ENCODE measurements at regions not wholly inside any gene's neighbourhood (a gene's known extent, or its start where the extent isn't known, plus 50 kb on each side); places are given as distances from the start of the nearest gene placed in this dataset.

DNA sequence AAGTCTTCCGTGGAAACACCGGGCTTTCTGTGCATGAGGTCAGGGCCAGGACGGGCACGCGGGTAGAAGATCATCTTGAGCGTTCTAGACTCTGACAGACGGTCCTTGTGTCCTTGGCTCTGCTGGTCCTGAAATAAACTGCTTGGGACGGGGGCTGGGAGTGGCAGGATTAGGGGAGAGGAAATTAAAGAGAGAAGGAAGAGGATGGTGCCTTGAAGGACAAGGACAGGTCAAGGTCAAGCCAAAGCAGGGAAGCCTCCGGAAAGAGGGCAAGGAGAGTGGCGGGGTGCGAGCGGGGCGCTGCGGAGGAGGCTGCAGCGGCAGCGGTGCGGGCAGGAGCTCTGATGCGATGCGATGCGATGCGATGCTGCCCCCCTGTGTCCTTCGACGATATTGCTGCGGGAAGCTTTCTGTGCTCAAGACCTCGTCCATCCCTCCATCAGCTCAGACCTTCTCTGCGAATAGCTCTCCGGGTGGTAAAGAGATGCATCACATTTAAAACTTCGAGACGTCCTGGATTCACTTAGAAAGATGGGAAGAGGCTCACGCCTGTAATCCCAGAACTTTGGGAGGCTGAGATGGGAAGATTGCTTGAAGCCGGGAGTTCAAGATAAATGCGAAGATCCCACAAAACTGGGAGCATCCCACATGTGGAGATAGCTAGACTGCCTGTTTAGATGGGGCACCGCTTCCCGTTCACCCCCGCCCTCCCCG, 110.1 kb upstream of the TMEM132D start:
- Histone ChIP-seq H3K9me3 (ENCODE audit: low read length) (no peaks in the 10 kb centered on the region), H2AFZ (ENCODE audit: low read depth, low read length) (no peak overlapping the region), H3F3A (ENCODE audit: insufficient read depth, low read length, poor library complexity, severe bottlenecking) (no peaks in the 10 kb centered on the region), H3K4me3 (ENCODE audit: low read length) (no peak overlapping the region), H3K9ac (ENCODE audit: low read length) (no peak overlapping the region), H3K9me2 (ENCODE audit: insufficient read depth, low read length) (no peaks in the 10 kb centered on the region), H4K20me1 (ENCODE audit: insufficient read depth) (no peaks in the 10 kb centered on the region), H3K27ac (ENCODE audit: low read length) (no peak overlapping the region), H3K36me3 (ENCODE audit: insufficient read depth, low read length) (no peaks in the 10 kb centered on the region), H3K27me3 (ENCODE audit: insufficient read depth, low read depth, low read length) (no peaks in the 10 kb centered on the region), H3K79me2 (replicated peaks; ENCODE audit: insufficient read depth, low read length) (no peaks in the 10 kb centered on the region), H3K4me2 (ENCODE audit: low read length) (no peak overlapping the region)
- TF ChIP-seq RAD21 (conservative IDR thresholded peaks at IDR 0.05) (peak; percentile 92), SMC3 (conservative IDR thresholded peaks at IDR 0.05; ENCODE audit: poor library complexity) (peak; percentile 88), EZH2 (IDR thresholded peaks at IDR 0.05; ENCODE audit: borderline replicate concordance, insufficient read depth, low read length, poor library complexity, severe bottlenecking) (no peak)
- TF ChIP-seq, protein P1, sequence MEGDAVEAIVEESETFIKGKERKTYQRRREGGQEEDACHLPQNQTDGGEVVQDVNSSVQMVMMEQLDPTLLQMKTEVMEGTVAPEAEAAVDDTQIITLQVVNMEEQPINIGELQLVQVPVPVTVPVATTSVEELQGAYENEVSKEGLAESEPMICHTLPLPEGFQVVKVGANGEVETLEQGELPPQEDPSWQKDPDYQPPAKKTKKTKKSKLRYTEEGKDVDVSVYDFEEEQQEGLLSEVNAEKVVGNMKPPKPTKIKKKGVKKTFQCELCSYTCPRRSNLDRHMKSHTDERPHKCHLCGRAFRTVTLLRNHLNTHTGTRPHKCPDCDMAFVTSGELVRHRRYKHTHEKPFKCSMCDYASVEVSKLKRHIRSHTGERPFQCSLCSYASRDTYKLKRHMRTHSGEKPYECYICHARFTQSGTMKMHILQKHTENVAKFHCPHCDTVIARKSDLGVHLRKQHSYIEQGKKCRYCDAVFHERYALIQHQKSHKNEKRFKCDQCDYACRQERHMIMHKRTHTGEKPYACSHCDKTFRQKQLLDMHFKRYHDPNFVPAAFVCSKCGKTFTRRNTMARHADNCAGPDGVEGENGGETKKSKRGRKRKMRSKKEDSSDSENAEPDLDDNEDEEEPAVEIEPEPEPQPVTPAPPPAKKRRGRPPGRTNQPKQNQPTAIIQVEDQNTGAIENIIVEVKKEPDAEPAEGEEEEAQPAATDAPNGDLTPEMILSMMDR (IDR thresholded peaks at IDR 0.05; ENCODE audit: poor library complexity, severe bottlenecking): peak; percentile 88

DNA sequence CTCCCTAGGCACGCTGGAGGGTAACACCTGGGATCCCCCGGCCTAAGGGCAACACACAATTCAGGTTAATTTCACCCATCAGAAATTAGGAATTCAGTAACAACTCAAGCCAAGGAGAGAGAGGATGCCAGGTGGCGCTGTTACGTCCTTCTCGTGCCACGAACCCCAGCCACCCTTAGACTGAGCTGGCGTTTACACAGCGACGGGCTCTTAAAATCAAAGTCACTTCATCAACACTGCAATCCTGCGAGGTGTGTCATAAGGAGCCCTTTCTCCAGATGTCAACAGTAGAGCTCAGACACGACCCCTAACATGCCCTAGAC, 110.6 kb upstream of the TMEM132D start:
- H4K20me1 ChIP-seq (ENCODE audit: insufficient read depth): no peaks in the 10 kb centered on the region
- no peak overlapping the region for H2AFZ ChIP-seq (ENCODE audit: low read depth, low read length)
- H3K4me2 ChIP-seq (ENCODE audit: low read length): no peak overlapping the region
- no peaks in the 10 kb centered on the region for H3F3A ChIP-seq (ENCODE audit: insufficient read depth, low read length, poor library complexity, severe bottlenecking)
- no peaks in the 10 kb centered on the region for H3K79me2 ChIP-seq (replicated peaks; ENCODE audit: insufficient read depth, low read length)
- H3K36me3 ChIP-seq (ENCODE audit: insufficient read depth, low read length): no peaks in the 10 kb centered on the region
- TF ChIP-seq, protein P1 (IDR thresholded peaks at IDR 0.05; ENCODE audit: poor library complexity, severe bottlenecking): no peak
- TF ChIP-seq SMC3 (conservative IDR thresholded peaks at IDR 0.05; ENCODE audit: poor library complexity) (no peak), TAF1 (IDR thresholded peaks at IDR 0.05; ENCODE audit: low read depth) (no peak), EP300 (conservative IDR thresholded peaks at IDR 0.05; ENCODE audit: poor library complexity, severe bottlenecking) (no peak), POLR2AphosphoS5 (IDR thresholded peaks at IDR 0.05) (no peak), EZH2 (IDR thresholded peaks at IDR 0.05; ENCODE audit: borderline replicate concordance, insufficient read depth, low read length, poor library complexity, severe bottlenecking) (no peak), MXI1 (conservative IDR thresholded peaks at IDR 0.05; ENCODE audit: poor library complexity, severe bottlenecking) (no peak), RAD21 (conservative IDR thresholded peaks at IDR 0.05) (no peak)
- TF ChIP-seq, protein P2, sequence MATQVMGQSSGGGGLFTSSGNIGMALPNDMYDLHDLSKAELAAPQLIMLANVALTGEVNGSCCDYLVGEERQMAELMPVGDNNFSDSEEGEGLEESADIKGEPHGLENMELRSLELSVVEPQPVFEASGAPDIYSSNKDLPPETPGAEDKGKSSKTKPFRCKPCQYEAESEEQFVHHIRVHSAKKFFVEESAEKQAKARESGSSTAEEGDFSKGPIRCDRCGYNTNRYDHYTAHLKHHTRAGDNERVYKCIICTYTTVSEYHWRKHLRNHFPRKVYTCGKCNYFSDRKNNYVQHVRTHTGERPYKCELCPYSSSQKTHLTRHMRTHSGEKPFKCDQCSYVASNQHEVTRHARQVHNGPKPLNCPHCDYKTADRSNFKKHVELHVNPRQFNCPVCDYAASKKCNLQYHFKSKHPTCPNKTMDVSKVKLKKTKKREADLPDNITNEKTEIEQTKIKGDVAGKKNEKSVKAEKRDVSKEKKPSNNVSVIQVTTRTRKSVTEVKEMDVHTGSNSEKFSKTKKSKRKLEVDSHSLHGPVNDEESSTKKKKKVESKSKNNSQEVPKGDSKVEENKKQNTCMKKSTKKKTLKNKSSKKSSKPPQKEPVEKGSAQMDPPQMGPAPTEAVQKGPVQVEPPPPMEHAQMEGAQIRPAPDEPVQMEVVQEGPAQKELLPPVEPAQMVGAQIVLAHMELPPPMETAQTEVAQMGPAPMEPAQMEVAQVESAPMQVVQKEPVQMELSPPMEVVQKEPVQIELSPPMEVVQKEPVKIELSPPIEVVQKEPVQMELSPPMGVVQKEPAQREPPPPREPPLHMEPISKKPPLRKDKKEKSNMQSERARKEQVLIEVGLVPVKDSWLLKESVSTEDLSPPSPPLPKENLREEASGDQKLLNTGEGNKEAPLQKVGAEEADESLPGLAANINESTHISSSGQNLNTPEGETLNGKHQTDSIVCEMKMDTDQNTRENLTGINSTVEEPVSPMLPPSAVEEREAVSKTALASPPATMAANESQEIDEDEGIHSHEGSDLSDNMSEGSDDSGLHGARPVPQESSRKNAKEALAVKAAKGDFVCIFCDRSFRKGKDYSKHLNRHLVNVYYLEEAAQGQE (IDR thresholded peaks at IDR 0.05; ENCODE audit: borderline replicate concordance): no peak
- H3K4me3 ChIP-seq (ENCODE audit: low read length): no peak overlapping the region
- H3K27ac ChIP-seq (ENCODE audit: low read length): no peak overlapping the region
- no peaks in the 10 kb centered on the region for H3K9me3 ChIP-seq (ENCODE audit: low read length)
- no peaks in the 10 kb centered on the region for H3K9me2 ChIP-seq (ENCODE audit: insufficient read depth, low read length)
- H3K27me3 ChIP-seq (ENCODE audit: insufficient read depth, low read depth, low read length): no peaks in the 10 kb centered on the region
- no peak overlapping the region for H3K9ac ChIP-seq (ENCODE audit: low read length)

Measured in neural cell (in vitro differentiated cells).